AG04449 (cell line): ENCODE measurements at regions not wholly inside any gene's neighbourhood (a gene's known extent, or its start where the extent isn't known, plus 50 kb on each side); places are given as distances from the start of the nearest gene placed in this dataset.

ENCODE experiments used
- CTCF ChIA-PET: fragments of 350-600 bp; formaldehyde crosslinking; extraction: SDS; loops from one replicate; lab custom pipeline; 2021; ENCODE audit warnings: antibody characterized with exemption; lab: Yijun Ruan, JAX
- POLR2A ChIA-PET: fragments of 400-600, 350-600 bp; formaldehyde crosslinking; extraction: SDS; loops from one replicate; lab custom pipeline; 2020; ENCODE audit warnings: antibody characterized with exemption, inconsistent platforms; lab: Yijun Ruan, JAX
- DNase-seq: peaks from one replicate; pipeline ENCODE4 v3.0.0-alpha.2; 2010; ENCODE audit warnings: low read depth, low spot score
- H3K4me3 ChIP-seq: 2 replicates; pipeline ENCODE4 v1.5.1; 2011; ENCODE audit warnings: low read depth, mild to moderate bottlenecking, control low read depth, low read length
- CTCF ChIP-seq: IDR thresholded peaks from one replicate; pipeline ENCODE4 v1.5.1; 2011; ENCODE audit warnings: mild to moderate bottlenecking, moderate library complexity, low read length, control low read depth, inconsistent platforms; ENCODE audit not compliant: insufficient read depth; ENCODE audit errors: missing control alignments

- H3K4me3 ChIP-seq = no peak overlapping the region
- POLR2A ChIA-PET = no interaction called here
- CTCF ChIA-PET = interaction anchor here (1.0 to 12.1 kb wide), 10 partner anchors 9 to 378 kb away, joined by 3 to 229 read pairs (median 4); no protein-coding TSS in a partner anchor
- no peak for DNase-seq
- no peak for TF ChIP-seq CTCF
These were observed 73.5 kb upstream of the CASZ1 start for GRCh38 chr1:10869933-10870332.

GRCh38 chr1:10870493-10871096, 74.1 kb upstream of the CASZ1 start:
- no peak for DNase-seq
- no peak overlapping the region for H3K4me3 ChIP-seq
- POLR2A ChIA-PET = no interaction called here
- CTCF ChIA-PET = interaction anchor here (1.0 to 12.1 kb wide), 8 partner anchors 9 to 378 kb away, joined by 3 to 229 read pairs (median 6); no protein-coding TSS in a partner anchor
- TF ChIP-seq CTCF = no peak

- H3K4me3 ChIP-seq = no peak overlapping the region
- no peak for DNase-seq
- POLR2A ChIA-PET = no interaction called here
- no peak for TF ChIP-seq CTCF
- CTCF ChIA-PET = interaction anchor here (1.0 to 12.1 kb wide), 2 partner anchors 345 to 364 kb away, joined by 3 to 229 read pairs; no protein-coding TSS in a partner anchor
These were observed 76.7 kb upstream of the CASZ1 start for GRCh38 chr1:10873189-10873588.

- no peak for TF ChIP-seq CTCF
- POLR2A ChIA-PET = no interaction called here
- no peak for DNase-seq
- no peak overlapping the region for H3K4me3 ChIP-seq
- CTCF ChIA-PET = interaction anchor here (12.1 kb wide), 1 partner anchor 365 kb away, joined by 229 read pairs; no protein-coding TSS in a partner anchor
These were observed 77.9 kb upstream of the CASZ1 start for GRCh38 chr1:10874351-10874750.

GRCh38 chr1:10877894-10878293, 81.4 kb upstream of the CASZ1 start:
- POLR2A ChIA-PET = no interaction called here
- CTCF ChIA-PET = interaction anchor here (1.0 to 1.4 kb wide), 2 partner anchors 11 to 64 kb away, joined by 3 read pairs; no protein-coding TSS in a partner anchor
- no peak for TF ChIP-seq CTCF
- DNase-seq = no peak
- H3K4me3 ChIP-seq = no peak overlapping the region

GRCh38 chr1:10878469-10878868, 82.0 kb upstream of the CASZ1 start:
- H3K4me3 ChIP-seq = no peak overlapping the region
- no peak for TF ChIP-seq CTCF
- CTCF ChIA-PET = interaction anchor here (1.0 to 1.4 kb wide), 2 partner anchors 11 to 63 kb away, joined by 3 read pairs; no protein-coding TSS in a partner anchor
- DNase-seq = no peak
- POLR2A ChIA-PET = no interaction called here
